ENCODE measurements at regions not wholly inside any gene's neighbourhood (a gene's known extent, or its start where the extent isn't known, plus 50 kb on each side); places are given as distances from the start of the nearest gene placed in this dataset.

DNA sequence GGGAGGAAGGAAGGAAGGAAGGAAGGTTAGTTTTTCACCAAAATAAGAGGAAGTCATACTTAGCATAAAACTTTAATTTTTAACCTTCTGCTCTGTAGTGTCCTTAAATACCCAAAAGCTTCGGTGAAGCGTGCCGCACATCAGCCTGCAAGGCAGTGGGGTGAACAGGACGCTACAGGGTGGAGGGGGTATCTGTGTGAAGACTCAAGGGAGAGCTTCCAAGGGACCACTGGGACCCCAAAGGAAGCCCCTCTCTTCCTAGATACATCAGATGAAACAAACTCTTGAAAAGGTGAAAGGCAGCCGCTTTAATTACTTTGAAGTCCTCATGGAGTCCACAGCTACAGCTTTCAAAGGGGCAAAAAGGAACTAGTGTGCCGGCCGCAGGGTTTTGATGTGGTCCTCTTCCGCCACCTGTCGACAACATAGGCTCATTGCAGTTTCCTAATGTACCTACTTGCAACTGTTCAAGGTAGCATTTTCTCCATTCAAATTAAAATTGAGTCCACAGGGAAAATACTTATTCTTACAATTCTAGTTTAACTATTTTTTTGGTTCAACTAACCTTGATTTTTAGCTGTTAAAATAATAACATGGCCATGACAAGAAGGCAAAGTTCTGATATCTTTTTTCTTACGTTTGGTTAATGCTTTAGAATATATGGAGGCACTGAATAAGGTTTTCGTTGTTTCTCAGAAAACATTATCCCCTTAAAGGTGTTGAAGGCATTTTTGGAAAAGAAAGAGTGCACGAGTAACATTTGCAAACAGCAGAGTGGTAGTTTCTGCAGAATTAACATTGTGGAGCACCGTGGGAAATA is 135.0 kb upstream of the RIPOR2 start:
- DNase-seq: peak; percentile 70
- Mint-ChIP-seq H3K4me3 (no peak overlapping the region), H3K4me1 (ENCODE audit: low read depth) (no peaks in the 10 kb centered on the region), H3K27me3 (ENCODE audit: insufficient read depth) (0 out of 2 replicates have a peak, but pooled peaks cover 3% of the 10 kb centered on the region), H3K36me3 (ENCODE audit: low read depth) (no peaks in the 10 kb centered on the region), H3K9me3 (no peaks in the 10 kb centered on the region), H3K27ac (no peak overlapping the region)
- TF ChIP-seq, protein P1, sequence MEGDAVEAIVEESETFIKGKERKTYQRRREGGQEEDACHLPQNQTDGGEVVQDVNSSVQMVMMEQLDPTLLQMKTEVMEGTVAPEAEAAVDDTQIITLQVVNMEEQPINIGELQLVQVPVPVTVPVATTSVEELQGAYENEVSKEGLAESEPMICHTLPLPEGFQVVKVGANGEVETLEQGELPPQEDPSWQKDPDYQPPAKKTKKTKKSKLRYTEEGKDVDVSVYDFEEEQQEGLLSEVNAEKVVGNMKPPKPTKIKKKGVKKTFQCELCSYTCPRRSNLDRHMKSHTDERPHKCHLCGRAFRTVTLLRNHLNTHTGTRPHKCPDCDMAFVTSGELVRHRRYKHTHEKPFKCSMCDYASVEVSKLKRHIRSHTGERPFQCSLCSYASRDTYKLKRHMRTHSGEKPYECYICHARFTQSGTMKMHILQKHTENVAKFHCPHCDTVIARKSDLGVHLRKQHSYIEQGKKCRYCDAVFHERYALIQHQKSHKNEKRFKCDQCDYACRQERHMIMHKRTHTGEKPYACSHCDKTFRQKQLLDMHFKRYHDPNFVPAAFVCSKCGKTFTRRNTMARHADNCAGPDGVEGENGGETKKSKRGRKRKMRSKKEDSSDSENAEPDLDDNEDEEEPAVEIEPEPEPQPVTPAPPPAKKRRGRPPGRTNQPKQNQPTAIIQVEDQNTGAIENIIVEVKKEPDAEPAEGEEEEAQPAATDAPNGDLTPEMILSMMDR (IDR thresholded peaks at IDR 0.05): peak; percentile 98

DNA sequence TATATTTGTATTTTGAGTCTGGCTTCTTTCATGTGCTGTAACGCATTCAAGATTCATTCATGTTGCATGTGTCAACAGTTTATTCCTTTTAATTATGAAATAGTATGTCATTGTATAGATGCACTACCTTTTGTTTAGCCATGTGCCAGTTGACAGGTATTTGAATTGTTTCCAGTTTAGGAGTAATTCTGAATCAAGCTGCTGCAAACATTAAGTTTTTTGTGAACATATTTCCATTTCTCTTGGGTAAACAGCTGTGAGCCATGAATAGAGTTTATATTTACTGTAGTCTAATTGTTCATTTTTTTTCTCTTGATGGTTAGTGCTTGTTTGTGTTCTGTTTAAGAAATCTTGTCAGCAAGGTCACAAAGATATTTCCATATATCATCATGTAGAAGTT is 142.4 kb upstream of the RIPOR2 start:
- DNase-seq: no peak
- Mint-ChIP-seq H3K9me3 (no peaks in the 10 kb centered on the region), H3K4me3 (no peak overlapping the region), H3K36me3 (ENCODE audit: low read depth) (no peaks in the 10 kb centered on the region), H3K27me3 (ENCODE audit: insufficient read depth) (peaks cover 1% of the 10 kb centered on the region; the same call in 1 of the 2 replicates), H3K4me1 (ENCODE audit: low read depth) (no peaks in the 10 kb centered on the region), H3K27ac (no peak overlapping the region)
- TF ChIP-seq, protein P1 (IDR thresholded peaks at IDR 0.05): no peak

DNA sequence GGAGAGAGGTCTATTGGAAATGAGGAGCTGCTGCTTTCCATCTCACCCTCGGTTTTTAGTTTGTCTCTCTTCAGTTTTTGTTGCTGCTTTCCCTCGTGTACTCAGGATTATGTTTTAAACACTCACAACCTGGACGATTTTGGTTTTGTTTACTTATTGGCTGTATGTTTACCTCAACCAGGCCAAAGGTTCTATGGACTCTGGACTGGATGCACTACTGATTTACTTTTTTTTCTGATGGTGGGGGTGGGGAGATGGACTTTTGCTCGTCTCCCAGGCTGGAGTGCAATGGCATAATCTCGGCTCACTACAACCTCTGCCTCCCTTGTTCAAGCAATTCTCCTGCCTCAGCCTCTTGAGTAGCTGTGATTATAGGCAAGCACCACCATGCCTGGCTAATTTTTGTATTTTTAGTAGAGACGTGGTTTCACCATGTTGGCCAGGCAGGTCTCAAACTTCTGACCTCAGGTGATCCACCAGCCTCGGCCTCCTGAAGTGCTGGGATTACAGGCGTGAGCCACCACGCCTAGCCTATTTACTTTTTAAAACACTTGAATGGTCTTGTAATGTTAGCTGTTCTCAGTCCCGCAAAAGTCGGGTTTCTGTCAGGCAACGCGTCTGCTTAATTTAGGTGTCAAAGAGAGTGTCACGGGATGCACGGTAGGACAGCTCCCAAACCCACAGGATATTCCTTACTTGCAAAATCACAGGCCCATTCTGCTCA is 148.2 kb upstream of the RIPOR2 start:
- Mint-ChIP-seq H3K4me1 (ENCODE audit: low read depth) (no peaks in the 10 kb centered on the region), H3K27ac (no peak overlapping the region), H3K36me3 (ENCODE audit: low read depth) (no peaks in the 10 kb centered on the region), H3K4me3 (no peak overlapping the region), H3K9me3 (no peaks in the 10 kb centered on the region), H3K27me3 (ENCODE audit: insufficient read depth) (no peaks in the 10 kb centered on the region; the same call in 1 of the 2 replicates)
- TF ChIP-seq, protein P1 (IDR thresholded peaks at IDR 0.05): no peak
- DNase-seq: no peak

DNA sequence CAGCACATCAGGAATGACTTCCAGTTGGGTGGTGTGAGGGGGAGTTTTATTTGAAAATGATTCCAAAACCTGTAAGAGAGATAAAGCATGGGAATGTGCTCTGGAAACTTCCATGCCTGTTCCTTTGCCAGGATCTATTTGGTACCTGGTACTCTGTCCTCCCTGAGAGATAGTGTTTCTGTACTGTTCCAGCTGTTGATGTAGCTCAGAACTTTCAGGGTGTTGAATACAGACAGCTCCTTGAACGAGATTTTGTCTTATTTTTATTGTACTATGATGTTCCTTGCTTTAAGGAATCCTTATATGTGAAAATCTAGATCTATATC is 148.7 kb upstream of the RIPOR2 start:
- Mint-ChIP-seq H3K27me3 (ENCODE audit: insufficient read depth) (no peaks in the 10 kb centered on the region; the same call in 1 of the 2 replicates), H3K36me3 (ENCODE audit: low read depth) (no peaks in the 10 kb centered on the region), H3K27ac (no peak overlapping the region), H3K9me3 (no peaks in the 10 kb centered on the region), H3K4me3 (no peak overlapping the region), H3K4me1 (ENCODE audit: low read depth) (no peaks in the 10 kb centered on the region)
- no peak for DNase-seq
- TF ChIP-seq, protein P1 (IDR thresholded peaks at IDR 0.05): no peak

DNA sequence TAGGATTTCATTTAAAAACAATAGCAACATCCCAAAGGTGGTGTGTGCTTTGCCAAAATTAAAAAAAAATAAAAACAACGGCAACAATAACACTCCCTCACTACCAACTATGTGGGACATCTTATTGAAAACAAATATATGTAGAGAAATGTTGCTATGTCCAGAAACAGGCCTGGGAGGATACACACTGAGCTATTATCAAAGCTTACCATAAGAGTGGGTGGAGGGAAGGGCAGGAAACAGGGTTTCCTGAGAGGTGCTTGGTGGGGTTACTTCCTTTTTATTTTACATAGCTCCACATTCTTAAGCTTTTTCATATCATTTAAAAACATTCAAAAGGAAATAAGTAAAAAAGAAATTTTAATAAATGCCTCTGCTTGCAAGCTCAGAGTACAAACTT is 150.0 kb upstream of the RIPOR2 start:
- TF ChIP-seq, protein P1 (IDR thresholded peaks at IDR 0.05): no peak
- Mint-ChIP-seq H3K9me3 (no peaks in the 10 kb centered on the region), H3K4me1 (ENCODE audit: low read depth) (no peaks in the 10 kb centered on the region), H3K36me3 (ENCODE audit: low read depth) (no peaks in the 10 kb centered on the region), H3K27me3 (ENCODE audit: insufficient read depth) (no peaks in the 10 kb centered on the region; the same call in 1 of the 2 replicates), H3K4me3 (no peak overlapping the region), H3K27ac (no peak overlapping the region)
- no peak for DNase-seq
